H1 (cell line): ENCODE measurements at regions not wholly inside any gene's neighbourhood (a gene's known extent, or its start where the extent isn't known, plus 50 kb on each side); places are given as distances from the start of the nearest gene placed in this dataset.

ENCODE experiments used
- CTCF ChIA-PET: fragments of 300-600 bp; sonication (Branson Sonifier 250); formaldehyde crosslinking; loops from one replicate; lab custom pipeline; 2021; ENCODE audit not compliant: partially characterized antibody; lab: Charles Lee
- POLR2A ChIA-PET: fragments of 300-600 bp; sonication (Branson Sonifier 250); formaldehyde crosslinking; loops from one replicate; lab custom pipeline; 2021; ENCODE audit warnings: inconsistent platforms; ENCODE audit not compliant: partially characterized antibody; lab: Charles Lee
- DNase-seq, 2 experiments: peaks; one replicate each; pipeline versions ENCODE4 v3.0.0 to v3.0.0-alpha.2; 2010 to 2022; ENCODE audit warnings: low spot score in 2 of 2, low read depth in 1 of 2, mixed read lengths in 1 of 2
- FAIRE-seq: peaks from 2 replicates; lab custom pipeline; 2011; peaks lifted over from hg19 to GRCh38; lab: Jason Lieb, UNC
- H2AFZ ChIP-seq: 2 replicates; pipeline ENCODE4 v1.8.1; 2012; ENCODE audit warnings: low read length, inconsistent platforms
- H2AK5ac ChIP-seq: 2 replicates; pipeline ENCODE4 v1.6.1; 2013; ENCODE audit warnings: low read depth, low read length
- H2BK120ac ChIP-seq: replicated peaks from 2 replicates; pipeline ENCODE3; 2013; ENCODE audit warnings: low read depth, low read length, inconsistent platforms
- H2BK12ac ChIP-seq: 2 replicates; pipeline ENCODE4 v1.6.1; 2013; ENCODE audit warnings: low read depth, low read length
- H2BK15ac ChIP-seq: 2 replicates; pipeline ENCODE4 v1.6.1; 2013; ENCODE audit warnings: low read length
- H2BK20ac ChIP-seq: 2 replicates; pipeline ENCODE4 v1.6.1; 2013; ENCODE audit warnings: low read length
- H2BK5ac ChIP-seq: 2 replicates; pipeline ENCODE4 v1.6.1; 2013; ENCODE audit warnings: low read depth, low read length
- H3K14ac ChIP-seq: 2 replicates; pipeline ENCODE4 v1.6.1; 2013; ENCODE audit warnings: inconsistent platforms; ENCODE audit not compliant: insufficient read length
- H3K18ac ChIP-seq: 2 replicates; pipeline ENCODE4 v1.6.1; 2013; ENCODE audit warnings: low read length; ENCODE audit errors: extremely low read depth
- H3K23ac ChIP-seq: 2 replicates; pipeline ENCODE4 v1.6.1; 2013; ENCODE audit warnings: inconsistent platforms; ENCODE audit not compliant: insufficient read length
- H3K23me2 ChIP-seq: 2 replicates; pipeline ENCODE4 v1.6.1; 2013; ENCODE audit warnings: low read depth, low read length
- H3K27ac ChIP-seq: 2 replicates; pipeline ENCODE4 v1.6.1; 2011; ENCODE audit warnings: low read depth, low read length, inconsistent platforms
- H3K27me3 ChIP-seq, 4 experiments: replicated peaks in 1 of 4; 1 replicate in 1 of 4; 2 replicates in 3 of 4; pipeline versions ENCODE4 v1.6.1 to v1.8.1; 2011 to 2013; ENCODE audit warnings: low read length in 3 of 4, mild to moderate bottlenecking in 3 of 4, inconsistent platforms in 2 of 4, mixed read lengths in 2 of 4, moderate library complexity in 1 of 4; ENCODE audit not compliant: control insufficient read depth in 3 of 4, insufficient read depth in 3 of 4; ENCODE audit errors: extremely low read depth in 1 of 4
- H3K36me3 ChIP-seq, 4 experiments: 2 replicates each; pipeline versions ENCODE4 v1.6.1 to v1.8.1; 2011 to 2013; ENCODE audit warnings: mild to moderate bottlenecking in 4 of 4, low read length in 3 of 4, moderate library complexity in 2 of 4, control low read depth in 1 of 4, inconsistent platforms in 1 of 4; ENCODE audit not compliant: insufficient read depth in 4 of 4, control insufficient read depth in 2 of 4
- H3K4ac ChIP-seq: replicated peaks from 2 replicates; pipeline ENCODE3; 2013; ENCODE audit warnings: low read length, low read depth, mixed read lengths, inconsistent platforms; ENCODE audit not compliant: insufficient read length
- H3K4me1 ChIP-seq, 4 experiments: replicated peaks in 1 of 4; 1 replicate in 1 of 4; 2 replicates in 3 of 4; pipeline versions ENCODE4 v1.6.1 to v1.8.1; 2011 to 2013; ENCODE audit warnings: low read length in 3 of 4, inconsistent platforms in 2 of 4, mixed read lengths in 1 of 4; ENCODE audit not compliant: insufficient read depth in 4 of 4, control insufficient read depth in 3 of 4
- H3K4me2 ChIP-seq, 2 experiments: 2 replicates each; pipeline versions ENCODE4 v1.6.1 to v1.8.1; 2011 to 2013; ENCODE audit warnings: low read depth in 2 of 2, low read length in 2 of 2, control low read depth in 1 of 2, inconsistent platforms in 1 of 2, mild to moderate bottlenecking in 1 of 2; ENCODE audit not compliant: insufficient read depth in 1 of 2
- H3K4me3 ChIP-seq, 4 experiments: fragments of 200-600, 300-600 bp in 1 of 4; sonication (generic), shearing (Covaris generic), sonication (Bioruptor Twin) in 1 of 4; 2 replicates each; pipeline versions ENCODE4 v1.5.1 to v1.8.1; 2011 to 2016; ENCODE audit warnings: low read length in 4 of 4, low read depth in 3 of 4, control low read depth in 2 of 4, inconsistent platforms in 2 of 4, mild to moderate bottlenecking in 2 of 4, mixed read lengths in 1 of 4, moderate library complexity in 1 of 4; ENCODE audit not compliant: insufficient read depth in 2 of 4; ENCODE audit errors: extremely low read depth in 1 of 4
- H3K56ac ChIP-seq: replicated peaks from 2 replicates; pipeline ENCODE3; 2013; ENCODE audit warnings: low read depth, mild to moderate bottlenecking, mixed read lengths, low read length, inconsistent platforms; ENCODE audit not compliant: insufficient read length
- H3K79me1 ChIP-seq: 2 replicates; pipeline ENCODE4 v1.6.1; 2013; ENCODE audit warnings: low read depth, low read length, control low read depth
- H3K79me2 ChIP-seq, 2 experiments: 2 replicates each; pipeline versions ENCODE4 v1.6.1 to v1.8.1; 2012 to 2013; ENCODE audit warnings: low read length in 2 of 2, mild to moderate bottlenecking in 2 of 2, inconsistent platforms in 1 of 2; ENCODE audit not compliant: insufficient read depth in 2 of 2, control insufficient read depth in 1 of 2
- H3K9ac ChIP-seq, 4 experiments: replicated peaks in 1 of 4; 1 replicate in 1 of 4; 2 replicates in 3 of 4; pipeline versions ENCODE4 v1.6.1 to v1.8.1; 2011 to 2013; ENCODE audit warnings: low read depth in 3 of 4, low read length in 3 of 4, control low read depth in 2 of 4, mild to moderate bottlenecking in 2 of 4, moderate library complexity in 2 of 4, inconsistent platforms in 1 of 4; ENCODE audit errors: extremely low read depth in 1 of 4
- H3K9me3 ChIP-seq, 2 experiments: 2 replicates each; pipeline versions ENCODE4 v1.6.1 to v1.8.1; 2012 to 2013; ENCODE audit warnings: mild to moderate bottlenecking in 2 of 2, moderate library complexity in 2 of 2, control low read depth in 1 of 2, inconsistent platforms in 1 of 2, low read depth in 1 of 2, low read length in 1 of 2, mixed read lengths in 1 of 2; ENCODE audit not compliant: insufficient read depth in 2 of 2
- H4K20me1 ChIP-seq, 2 experiments: replicated peaks in 1 of 2; 2 replicates each; pipeline versions ENCODE3 to v1.8.1; 2011 to 2013; ENCODE audit warnings: inconsistent platforms in 2 of 2, low read length in 2 of 2, mild to moderate bottlenecking in 1 of 2; ENCODE audit not compliant: insufficient read depth in 2 of 2, control insufficient read depth in 1 of 2
- H4K5ac ChIP-seq: 2 replicates; pipeline ENCODE4 v1.6.1; 2013; ENCODE audit warnings: low read length, low read depth, mixed read lengths, inconsistent platforms; ENCODE audit not compliant: insufficient read length
- H4K8ac ChIP-seq: 2 replicates; pipeline ENCODE4 v1.8.0; 2013; ENCODE audit warnings: mild to moderate bottlenecking, moderate library complexity, low read length, inconsistent platforms; ENCODE audit not compliant: insufficient read depth; ENCODE audit errors: extremely low read depth
- H4K91ac ChIP-seq: replicated peaks from 2 replicates; pipeline ENCODE3; 2013; ENCODE audit warnings: low read length, mixed read lengths, inconsistent platforms; ENCODE audit not compliant: insufficient read length
- CBX5 ChIP-seq: fragments of 300-800, 300-1000 bp; sonication (generic); IDR thresholded peaks from 2 replicates; pipeline ENCODE4 v1.7.1; 2016; ENCODE audit warnings: antibody characterized with exemption, low read length, low read depth
- CREB1 ChIP-seq: IDR thresholded peaks from 2 replicates; pipeline ENCODE4 v1.6.1; 2012; ENCODE audit warnings: inconsistent platforms
- CTBP2 ChIP-seq: IDR thresholded peaks from 2 replicates; pipeline ENCODE4 v1.7.0; 2011; ENCODE audit warnings: borderline replicate concordance, mild to moderate bottlenecking, moderate library complexity, mixed read lengths, low read length; ENCODE audit not compliant: insufficient read depth, insufficient read length
- E2F6 ChIP-seq: IDR thresholded peaks from 2 replicates; pipeline ENCODE4 v1.6.1; 2012; ENCODE audit warnings: inconsistent platforms
- EGR1 ChIP-seq: IDR thresholded peaks from 2 replicates; pipeline ENCODE4 v1.6.1; 2011; ENCODE audit warnings: low read depth, low read length, borderline replicate concordance
- EP300 ChIP-seq, 2 experiments: IDR thresholded peaks; 1 replicate in 1 of 2; 2 replicates in 1 of 2; pipeline ENCODE4 v1.6.1; 2011 to 2012; ENCODE audit warnings: low read depth in 2 of 2, low read length in 2 of 2, mild to moderate bottlenecking in 2 of 2, borderline replicate concordance in 1 of 2, inconsistent platforms in 1 of 2, moderate library complexity in 1 of 2
- MAFK ChIP-seq: IDR thresholded peaks from 2 replicates; pipeline ENCODE4 v1.6.1; 2012; ENCODE audit warnings: low read depth, mild to moderate bottlenecking, improper control_type of control experiment, low read length
- RAD21 ChIP-seq, 2 experiments: IDR thresholded peaks in 1 of 2; conservative IDR thresholded peaks in 1 of 2; 2 replicates each; pipeline ENCODE4 v1.6.1; 2011; ENCODE audit warnings: low read depth in 2 of 2, low read length in 2 of 2, improper control_type of control experiment in 1 of 2, inconsistent platforms in 1 of 2, mild to moderate bottlenecking in 1 of 2, moderate library complexity in 1 of 2
- RXRA ChIP-seq: IDR thresholded peaks from 2 replicates; pipeline ENCODE4 v1.6.1; 2011; ENCODE audit warnings: low read depth, mild to moderate bottlenecking, low read length, moderate library complexity; ENCODE audit not compliant: insufficient read depth
- SAP30 ChIP-seq: fragments of 300-600 bp; sonication (generic); IDR thresholded peaks from 2 replicates; pipeline ENCODE4 v1.7.1; 2012; ENCODE audit warnings: low read length, moderate library complexity, mild to moderate bottlenecking, inconsistent platforms; ENCODE audit not compliant: insufficient read depth, insufficient replicate concordance
- SIRT6 ChIP-seq: IDR thresholded peaks from one replicate; pipeline ENCODE4 v1.7.1; 2012; ENCODE audit warnings: low read length, inconsistent platforms
- SIX5 ChIP-seq: IDR thresholded peaks from 2 replicates; pipeline ENCODE4 v1.6.1; 2011; ENCODE audit warnings: mild to moderate bottlenecking, low read depth, low read length
- SRF ChIP-seq: IDR thresholded peaks from 2 replicates; pipeline ENCODE4 v1.6.1; 2011; ENCODE audit warnings: mild to moderate bottlenecking, low read depth, low read length, moderate library complexity
- SUZ12 ChIP-seq: fragments of 200-600 bp; sonication (generic); IDR thresholded peaks from 2 replicates; pipeline ENCODE4 v1.6.1; 2012; ENCODE audit warnings: mild to moderate bottlenecking, inconsistent platforms, low read length, moderate library complexity, mixed read lengths
- TBP ChIP-seq: IDR thresholded peaks from 2 replicates; pipeline ENCODE4 v1.6.1; 2011; ENCODE audit warnings: low read depth, low read length, improper control_type of control experiment
- WGBS, 2 experiments: shearing (Covaris generic) in 1 of 2; methylation state at CpG; one replicate each; pipeline versions ENCODE4 v1.1.6 to v1.1.7; 2013 to 2015; ENCODE audit warnings: low lambda C conversion rate in 2 of 2, mixed read lengths in 2 of 2, inconsistent platforms in 1 of 2, low coverage in 1 of 2, missing lambda C conversion rate in 1 of 2; ENCODE audit not compliant: insufficient replicate concordance in 2 of 2, insufficient coverage in 1 of 2, insufficient read length in 1 of 2; ENCODE audit errors: extremely low coverage in 1 of 2, missing lambda C conversion rate in 1 of 2; 5-methylcytosine and 5-hydroxymethylcytosine counted together

- Histone ChIP-seq H3K79me2 (no peaks in the 10 kb centered on the region), H3K9me3 (no peaks in the 10 kb centered on the region), H4K91ac (no peak overlapping the region), H3K18ac (no peak overlapping the region), H3K79me1 (no peaks in the 10 kb centered on the region), H2BK12ac (no peak overlapping the region), H4K8ac (no peak overlapping the region), H3K36me3 (no peaks in the 10 kb centered on the region), H3K4me3 (no peak overlapping the region), H3K4ac (no peak overlapping the region), H3K23me2 (no peaks in the 10 kb centered on the region), H3K56ac (no peak overlapping the region), H3K14ac (no peak overlapping the region), H3K27ac (no peak overlapping the region), H3K4me1 (no peaks in the 10 kb centered on the region), H2BK5ac (no peak overlapping the region), H2AK5ac (no peak overlapping the region), H3K27me3 (no peaks in the 10 kb centered on the region), H2BK120ac (no peak overlapping the region), H3K9ac (no peak overlapping the region), H2BK15ac (no peak overlapping the region), H4K5ac (no peak overlapping the region), H2AFZ (no peak overlapping the region), H2BK20ac (no peak overlapping the region), H3K23ac (no peak overlapping the region), H4K20me1 (no peaks in the 10 kb centered on the region), H3K4me2 (no peak overlapping the region)
- FAIRE-seq = no peak
- ChIA-PET POLR2A (no interaction called here), CTCF (no interaction called here)
- 89% methylated on average over 5 of the region's 5 CpGs; no CpG with 5 or more reads in 1 of the 2 experiments for WGBS, 2 experiments
- DNase-seq = no peak
- TF ChIP-seq CTBP2 (no peak), RXRA (no peak), EP300 (IDR thresholded peaks at IDR 0.05; ENCODE audit: borderline replicate concordance in 1 of 2, low read depth in 2 of 2, low read length in 2 of 2) (no peak), TBP (no peak), CREB1 (no peak), SRF (no peak), CBX5 (no peak), RAD21 (IDR thresholded peaks at IDR 0.05 in 1 of 2, conservative IDR thresholded peaks at IDR 0.05 in 1 of 2; ENCODE audit: low read depth in 2 of 2, low read length in 2 of 2) (no peak), E2F6 (no peak), SAP30 (no peak), SIRT6 (no peak), SUZ12 (no peak), SIX5 (no peak), EGR1 (no peak), MAFK (no peak)
These were observed 185.8 kb upstream of the FLRT2 start for GRCh38 chr14:85344171-85344570.
